GM10248 (cell line): ENCODE measurements at regions not wholly inside any gene's neighbourhood (a gene's known extent, or its start where the extent isn't known, plus 50 kb on each side); places are given as distances from the start of the nearest gene placed in this dataset.
"Not testable (repeated sequence)": the region's sequence is repeated elsewhere in the genome, so short reads cannot be mapped to it uniquely, and the experiment has no call there.

Source experiments
- CTCF ChIA-PET: fragments of 300-600 bp; sonication (Branson Sonifier 250); formaldehyde crosslinking; extraction: SDS; loops from one replicate; lab custom pipeline; 2021; ENCODE audit warnings: antibody characterized with exemption; lab: Yijun Ruan, JAX
- POLR2A ChIA-PET: fragments of 350-650 bp; sonication (Branson Sonifier 250); formaldehyde crosslinking; extraction: SDS; loops from one replicate; lab custom pipeline; 2020; ENCODE audit warnings: antibody characterized with exemption; lab: Yijun Ruan, JAX
- DNase-seq: peaks from one replicate; pipeline ENCODE4 v3.0.0; 2012; ENCODE audit errors: extremely low spot score
- TF ChIP-seq, protein P1 (sequence below): IDR thresholded peaks from 2 replicates; pipeline ENCODE4 v1.5.1; 2012; ENCODE audit warnings: mild to moderate bottlenecking, low read depth; ENCODE audit errors: extremely low read depth, missing control alignments, control extremely low read depth

DNA sequence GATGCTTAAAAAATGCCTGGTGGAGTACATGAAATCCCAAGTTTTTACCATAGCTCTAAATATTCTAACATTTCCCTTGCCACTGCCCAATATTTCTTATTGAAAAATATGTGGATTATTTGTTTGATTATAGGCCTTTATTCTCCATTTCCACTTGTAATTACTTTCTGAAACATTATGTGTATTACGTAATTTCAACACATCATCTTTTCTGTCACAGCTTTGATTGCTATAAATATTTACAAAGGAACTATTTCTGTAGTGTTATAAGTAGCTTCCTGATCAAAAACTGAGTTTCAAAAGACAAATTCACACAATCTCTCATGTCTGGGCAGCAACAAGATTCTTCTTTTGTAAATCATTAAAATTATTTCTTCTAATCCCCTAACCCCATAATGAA is 859.6 kb upstream of the CRIM1 start:
- no peak for DNase-seq
- POLR2A ChIA-PET = no interaction called here
- TF ChIP-seq, protein P1, sequence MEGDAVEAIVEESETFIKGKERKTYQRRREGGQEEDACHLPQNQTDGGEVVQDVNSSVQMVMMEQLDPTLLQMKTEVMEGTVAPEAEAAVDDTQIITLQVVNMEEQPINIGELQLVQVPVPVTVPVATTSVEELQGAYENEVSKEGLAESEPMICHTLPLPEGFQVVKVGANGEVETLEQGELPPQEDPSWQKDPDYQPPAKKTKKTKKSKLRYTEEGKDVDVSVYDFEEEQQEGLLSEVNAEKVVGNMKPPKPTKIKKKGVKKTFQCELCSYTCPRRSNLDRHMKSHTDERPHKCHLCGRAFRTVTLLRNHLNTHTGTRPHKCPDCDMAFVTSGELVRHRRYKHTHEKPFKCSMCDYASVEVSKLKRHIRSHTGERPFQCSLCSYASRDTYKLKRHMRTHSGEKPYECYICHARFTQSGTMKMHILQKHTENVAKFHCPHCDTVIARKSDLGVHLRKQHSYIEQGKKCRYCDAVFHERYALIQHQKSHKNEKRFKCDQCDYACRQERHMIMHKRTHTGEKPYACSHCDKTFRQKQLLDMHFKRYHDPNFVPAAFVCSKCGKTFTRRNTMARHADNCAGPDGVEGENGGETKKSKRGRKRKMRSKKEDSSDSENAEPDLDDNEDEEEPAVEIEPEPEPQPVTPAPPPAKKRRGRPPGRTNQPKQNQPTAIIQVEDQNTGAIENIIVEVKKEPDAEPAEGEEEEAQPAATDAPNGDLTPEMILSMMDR = no peak
- CTCF ChIA-PET = no interaction called here

DNA sequence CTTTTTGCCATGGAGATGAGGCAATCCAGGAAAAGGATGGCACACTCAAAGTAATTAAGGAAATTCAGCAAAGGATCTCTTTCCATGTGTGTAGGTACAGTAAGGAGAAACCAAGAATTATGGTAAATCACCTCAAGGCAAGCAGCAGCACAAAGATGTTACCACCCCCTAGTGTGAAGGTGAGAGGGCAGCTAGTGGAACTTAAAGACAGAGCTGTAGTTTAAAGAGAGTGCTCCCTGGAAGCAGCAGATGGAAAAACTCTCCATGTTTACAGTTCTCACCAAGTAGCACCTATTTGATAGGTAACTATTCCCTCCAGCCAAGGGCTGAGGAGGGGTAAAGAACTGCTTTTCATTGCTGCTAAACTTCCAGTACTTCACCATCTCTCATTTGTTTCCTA is 860.4 kb upstream of the CRIM1 start:
- ChIA-PET POLR2A (no interaction called here), CTCF (no interaction called here)
- no peak for DNase-seq
- TF ChIP-seq, protein P1 = no peak

DNA sequence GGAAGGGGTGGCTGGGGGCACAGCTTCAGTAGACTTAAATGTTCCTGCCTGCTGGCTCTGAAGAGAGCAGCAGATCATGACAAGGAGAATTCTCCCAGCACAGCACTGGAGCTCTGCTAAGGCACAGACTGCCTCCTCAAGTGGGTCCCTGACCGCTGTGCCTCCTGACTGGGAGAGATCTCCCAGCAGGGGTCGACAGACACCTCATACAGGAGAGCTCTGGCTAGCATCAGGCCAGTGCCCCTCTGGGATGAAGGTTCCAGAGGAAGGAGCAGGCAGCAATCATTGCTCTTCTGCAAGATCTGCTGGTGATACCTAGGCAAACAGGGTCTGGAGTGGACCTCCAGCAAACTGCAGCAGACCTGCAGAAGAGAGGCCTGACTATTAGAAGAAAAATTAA is 877.5 kb upstream of the CRIM1 start:
- DNase-seq, POLR2A ChIA-PET, CTCF ChIA-PET: not testable (repeated sequence)

DNA sequence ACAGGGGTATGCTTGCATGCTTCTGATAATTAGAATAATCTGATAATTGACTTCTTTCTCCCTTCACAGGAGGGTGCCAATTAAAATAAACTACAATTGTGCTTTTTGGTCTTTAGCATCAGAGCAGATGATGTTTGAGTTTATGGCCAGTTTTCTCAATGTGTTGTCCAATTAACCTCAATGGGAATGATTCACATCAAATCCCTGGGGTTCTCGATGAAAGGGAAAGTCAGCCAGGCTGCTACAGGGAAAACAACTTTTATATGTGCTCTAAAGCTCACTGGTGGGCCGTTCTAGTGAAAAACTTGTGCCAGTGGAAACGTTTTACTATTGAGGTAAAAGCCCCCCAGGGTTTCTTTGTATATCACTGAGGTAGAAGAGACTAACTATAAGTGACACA is 887.3 kb upstream of the CRIM1 start:
- TF ChIP-seq, protein P1 = no peak
- CTCF ChIA-PET = no interaction called here

DNA sequence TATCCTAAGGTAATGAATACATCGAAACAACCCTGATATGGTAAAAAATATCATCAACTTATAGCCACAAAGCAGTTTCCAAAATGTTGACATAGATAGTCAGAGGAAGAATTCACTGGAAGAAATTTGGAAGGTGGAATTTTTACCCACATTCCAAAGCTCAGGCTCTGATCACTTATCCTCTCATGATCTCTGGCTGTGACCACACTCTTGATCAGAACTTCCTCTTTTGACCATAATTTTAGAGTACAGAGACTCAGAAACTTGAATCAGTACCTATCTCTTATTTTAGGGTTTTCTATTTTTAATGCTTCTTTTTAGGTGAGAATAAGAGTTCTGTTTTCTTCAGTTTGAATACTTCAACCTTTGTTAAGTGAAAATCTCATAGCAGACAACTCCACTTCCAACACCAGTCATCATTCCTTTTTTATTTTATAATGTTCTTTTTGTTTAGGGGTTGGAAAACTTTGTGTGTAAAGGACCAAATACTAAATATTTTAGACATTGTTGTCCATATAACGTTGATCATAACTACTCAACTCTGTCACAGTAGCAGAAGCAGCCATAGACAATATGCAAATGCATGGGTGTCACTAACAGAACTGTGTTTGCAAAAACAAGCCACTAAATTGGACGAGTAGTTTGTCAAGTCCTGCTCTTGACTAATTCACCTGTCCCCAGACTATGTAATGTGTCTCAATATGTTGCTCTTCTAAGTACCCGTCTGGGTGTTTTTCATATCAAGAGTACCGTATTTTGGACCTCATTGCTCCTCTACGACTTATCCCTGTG is 891.6 kb upstream of the CRIM1 start:
- TF ChIP-seq, protein P1 = no peak
- ChIA-PET POLR2A (no interaction called here), CTCF (no interaction called here)
- DNase-seq = no peak

More for the DNA sequence above, 887.3 kb upstream of the CRIM1 start:
- POLR2A ChIA-PET = no interaction called here
- no peak for DNase-seq

DNA sequence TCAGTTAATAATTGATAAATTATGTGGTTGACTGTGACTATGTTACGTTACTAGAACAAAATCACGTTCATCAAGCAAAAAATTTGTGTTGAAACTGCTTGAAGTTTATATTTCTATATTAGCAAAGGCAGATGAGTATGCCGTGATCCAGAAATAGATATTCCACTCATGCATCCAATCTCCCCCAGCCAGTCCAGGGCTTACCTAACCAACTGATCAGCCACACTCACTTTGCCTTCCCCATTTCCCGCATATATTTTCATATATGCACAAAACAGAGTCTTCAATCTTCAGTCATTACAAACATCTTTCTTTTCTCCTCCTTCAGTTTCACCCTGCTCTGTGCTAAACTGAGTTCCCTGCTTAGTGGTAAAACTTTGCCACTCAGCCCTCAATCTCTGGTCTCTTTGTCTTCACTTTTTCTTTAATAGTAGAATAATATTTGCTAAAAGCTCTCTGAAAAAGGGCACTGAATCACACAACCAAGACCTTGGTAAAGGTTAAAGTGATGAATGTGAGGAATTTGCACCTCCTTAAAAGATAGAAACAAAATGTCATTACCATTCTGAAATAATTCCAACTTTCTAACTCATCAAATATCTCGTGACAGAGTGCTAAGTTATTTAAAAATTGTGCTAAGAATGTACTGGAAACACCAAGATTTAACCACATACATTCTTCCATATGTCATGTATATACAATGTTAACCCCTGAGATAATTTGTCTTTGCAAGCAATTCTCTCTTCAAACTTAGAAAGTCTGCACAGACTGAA is 893.2 kb upstream of the CRIM1 start:
- ChIA-PET POLR2A (no interaction called here), CTCF (no interaction called here)
- DNase-seq = no peak
- TF ChIP-seq, protein P1 = no peak

DNA sequence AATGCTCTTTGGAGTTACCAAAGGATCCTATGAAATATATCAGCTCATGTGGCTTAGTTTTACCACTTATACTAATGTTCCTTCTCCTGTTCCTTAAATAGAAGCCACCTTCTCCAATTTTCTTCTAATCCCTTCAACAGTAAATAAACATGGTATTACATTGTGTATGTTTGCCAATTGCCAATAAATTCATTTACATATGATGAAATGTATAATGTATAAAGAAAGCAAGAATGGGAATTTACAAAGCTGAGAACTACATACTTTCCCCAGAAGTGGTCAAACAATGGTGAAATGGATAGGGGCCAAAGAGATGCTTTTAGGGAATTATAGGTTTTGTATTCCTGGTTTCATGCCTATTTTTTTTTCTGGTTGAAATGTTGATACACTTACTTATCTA is 894.2 kb upstream of the CRIM1 start:
- DNase-seq = no peak
- POLR2A ChIA-PET = no interaction called here
- TF ChIP-seq, protein P1 = no peak
- CTCF ChIA-PET = no interaction called here
